HCT116 (cell line): ENCODE measurements at regions not wholly inside any gene's neighbourhood (a gene's known extent, or its start where the extent isn't known, plus 50 kb on each side); places are given as distances from the start of the nearest gene placed in this dataset.

Experiments
- ATAC-seq: fragments of 200-7000 bp; cut with Tn5 transposase; 2 replicates; pipeline ENCODE4 v1.9.1; 2020; ENCODE audit warnings: mild to moderate bottlenecking, moderate library complexity
- BruUV-seq: library from RNA; stranded (reverse); fragments of 400-500 nt; replicated peaks from 2 replicates; lab custom pipeline; 2021; lab: Mats Ljungman, UMichigan
- CTCF ChIA-PET: fragments of 300-600 bp; sonication (Branson Sonifier 250); formaldehyde crosslinking; loops from one replicate; lab custom pipeline; 2021; ENCODE audit warnings: antibody characterized with exemption; lab: Charles Lee
- POLR2A ChIA-PET: fragments of 300-600, 350-600 bp; sonication (Branson Sonifier 250); formaldehyde crosslinking; loops from one replicate; lab custom pipeline; 2021; ENCODE audit warnings: antibody characterized with exemption; lab: Charles Lee
- RAD21 ChIA-PET, 2 experiments: fragments of 300-600 bp; sonication (Branson Sonifier 250); formaldehyde crosslinking; loops; one replicate each; lab custom pipeline; 2023; ENCODE audit warnings: low total read pairs in 2 of 2; ENCODE audit not compliant: uncharacterized antibody in 2 of 2, unreplicated experiment in 2 of 2, low non-redundant PET in 1 of 2; lab: Charles Lee
- DNase-seq: peaks from one replicate; pipeline ENCODE4 v3.0.0-alpha.2; 2010; ENCODE audit warnings: low read depth, low spot score
- H2AFZ ChIP-seq: fragments of 200-600 bp; shearing (Covaris generic), sonication (generic); 2 replicates; pipeline ENCODE4 v1.6.1; 2017; ENCODE audit warnings: low read depth, mixed run types, mixed read lengths, antibody characterized with exemption, low read length; ENCODE audit not compliant: poor library complexity, severe bottlenecking
- H3K27ac ChIP-seq: 2 replicates; pipeline ENCODE4 v1.5.1; 2012; ENCODE audit warnings: low read depth, low read length
- H3K27me3 ChIP-seq: fragments of 200-600 bp; sonication (generic); 2 replicates; pipeline ENCODE4 v1.6.1; 2016; ENCODE audit warnings: mixed run types, low read length, mixed read lengths; ENCODE audit not compliant: insufficient read depth
- H3K36me3 ChIP-seq, 2 experiments: fragments of 200-500 bp in 1 of 2; fragments of 200-600 bp in 1 of 2; sonication (Bioruptor generic) in 1 of 2; sonication (generic) in 1 of 2; 2 replicates each; pipeline versions ENCODE4 v1.5.1 to v1.6.1; 2014 to 2016; ENCODE audit warnings: low read length in 2 of 2, inconsistent platforms in 1 of 2, mixed read lengths in 1 of 2, mixed run types in 1 of 2; ENCODE audit not compliant: insufficient read depth in 2 of 2, control insufficient read depth in 1 of 2
- H3K4me1 ChIP-seq, 2 experiments: fragments of 200-600 bp in 1 of 2; sonication (generic) in 1 of 2; 2 replicates each; pipeline versions ENCODE4 v1.5.1 to v1.6.1; 2012 to 2017; ENCODE audit warnings: low read length in 2 of 2, inconsistent platforms in 1 of 2, mild to moderate bottlenecking in 1 of 2, mixed read lengths in 1 of 2, mixed run types in 1 of 2, moderate library complexity in 1 of 2; ENCODE audit not compliant: insufficient read depth in 2 of 2, control insufficient read depth in 1 of 2
- H3K4me2 ChIP-seq: fragments of 200-600 bp; sonication (generic); 2 replicates; pipeline ENCODE4 v1.6.1; 2017; ENCODE audit warnings: mixed run types, low read length, mixed read lengths
- H3K4me3 ChIP-seq, 2 experiments: fragments of 200-600 bp in 1 of 2; sonication (generic) in 1 of 2; replicated peaks in 1 of 2; 2 replicates each; pipeline ENCODE4 v1.5.1; 2011 to 2016; ENCODE audit warnings: low read length in 2 of 2, control low read depth in 1 of 2, low read depth in 1 of 2, mild to moderate bottlenecking in 1 of 2, mixed read lengths in 1 of 2, mixed run types in 1 of 2
- H3K79me2 ChIP-seq: fragments of 200-600 bp; sonication (generic); 2 replicates; pipeline ENCODE4 v1.6.1; 2017; ENCODE audit warnings: mild to moderate bottlenecking, mixed run types, low read length, moderate library complexity, mixed read lengths; ENCODE audit not compliant: insufficient read depth
- H3K9ac ChIP-seq: fragments of 200-600 bp; sonication (generic); 2 replicates; pipeline ENCODE4 v1.6.1; 2016; ENCODE audit warnings: low read length, mixed read lengths
- H3K9me2 ChIP-seq: fragments of 200-600 bp; sonication (generic), shearing (Covaris generic); 2 replicates; pipeline ENCODE4 v1.6.1; 2017; ENCODE audit warnings: mixed run types, mild to moderate bottlenecking, moderate library complexity; ENCODE audit not compliant: insufficient read depth
- H3K9me3 ChIP-seq, 2 experiments: fragments of 200-500 bp in 1 of 2; fragments of 200-600 bp in 1 of 2; sonication (Bioruptor generic) in 1 of 2; sonication (generic) in 1 of 2; 2 replicates each; pipeline ENCODE4 v1.6.1; 2014 to 2017; ENCODE audit warnings: low read length in 2 of 2, mixed read lengths in 2 of 2, inconsistent platforms in 1 of 2, low read depth in 1 of 2, mild to moderate bottlenecking in 1 of 2, mixed run types in 1 of 2, moderate library complexity in 1 of 2; ENCODE audit not compliant: control insufficient read depth in 1 of 2, insufficient read depth in 1 of 2
- H4K20me1 ChIP-seq: fragments of 200-600 bp; sonication (generic), shearing (Covaris generic); 2 replicates; pipeline ENCODE4 v1.6.1; 2017; ENCODE audit warnings: mixed run types, mild to moderate bottlenecking, moderate library complexity; ENCODE audit not compliant: insufficient read depth
- ATF3 ChIP-seq: IDR thresholded peaks from 2 replicates; pipeline ENCODE4 v1.6.1; 2012
- CBX3 ChIP-seq: IDR thresholded peaks from 2 replicates; pipeline ENCODE4 v1.6.1; 2012; ENCODE audit warnings: low read depth
- ELF1 ChIP-seq: IDR thresholded peaks from 2 replicates; pipeline ENCODE4 v1.6.1; 2012; ENCODE audit warnings: low read depth, borderline replicate concordance
- EZH2phosphoT487 ChIP-seq: fragments of 200-600 bp; IDR thresholded peaks from 2 replicates; pipeline ENCODE4 v1.6.1; 2018; ENCODE audit warnings: antibody characterized with exemption, borderline replicate concordance
- MAX ChIP-seq: IDR thresholded peaks from 2 replicates; pipeline ENCODE4 v1.6.1; 2012
- POLR2AphosphoS5 ChIP-seq: IDR thresholded peaks from 2 replicates; pipeline ENCODE4 v1.6.1; 2011; ENCODE audit warnings: mild to moderate bottlenecking, low read depth, low read length, moderate library complexity
- REST ChIP-seq: IDR thresholded peaks from 2 replicates; pipeline ENCODE4 v1.6.1; 2012; ENCODE audit warnings: low read depth
- SIN3A ChIP-seq: IDR thresholded peaks from 2 replicates; pipeline ENCODE4 v1.6.1; 2012; ENCODE audit warnings: low read depth
- SP1 ChIP-seq: IDR thresholded peaks from 2 replicates; pipeline ENCODE4 v1.6.1; 2012; ENCODE audit warnings: low read depth
- SRF ChIP-seq: IDR thresholded peaks from 2 replicates; pipeline ENCODE4 v1.6.1; 2012; ENCODE audit warnings: low read depth
- YY1 ChIP-seq: IDR thresholded peaks from 2 replicates; pipeline ENCODE4 v1.6.1; 2011; ENCODE audit warnings: low read length, low read depth, moderate library complexity, mild to moderate bottlenecking; ENCODE audit not compliant: insufficient replicate concordance; ENCODE audit errors: extremely low read depth
- ZBTB33 ChIP-seq: IDR thresholded peaks from 2 replicates; pipeline ENCODE4 v1.6.1; 2011; ENCODE audit warnings: mild to moderate bottlenecking, low read length, moderate library complexity; ENCODE audit not compliant: insufficient replicate concordance; ENCODE audit errors: extremely low read depth
- intact Hi-C: fragments of 100-400 bp; cut with micrococcal nuclease; formaldehyde crosslinking; loops from 2 replicates; pipeline ENCODE4 v1.10.0; 2022

GRCh38 chr1:185529673-185530072 is 204.5 kb upstream of the HMCN1 start (continued):
- TF ChIP-seq ZBTB33, result no peak
- TF ChIP-seq ELF1, result no peak
- TF ChIP-seq REST, result no peak
- TF ChIP-seq SRF, result no peak
- no peak for TF ChIP-seq SIN3A
- TF ChIP-seq ATF3, result no peak

GRCh38 chr1:185528084-185528676 is 206.0 kb upstream of the HMCN1 start:
- H3K4me3 ChIP-seq, result no peak overlapping the region
- ChIA-PET RAD21 (no interaction called here), CTCF (interaction anchor here (0.7 kb wide), 1 partner anchor 32 kb away, joined by 3 read pairs; no protein-coding TSS in a partner anchor), POLR2A (no interaction called here)
- H3K4me2 ChIP-seq, result no peak overlapping the region
- no TSS peak for BruUV-seq
- no peaks in the 10 kb centered on the region for H3K27me3 ChIP-seq
- no peaks in the 10 kb centered on the region for H3K9me3 ChIP-seq
- no peak overlapping the region for H3K27ac ChIP-seq
- H3K36me3 ChIP-seq, result no peaks in the 10 kb centered on the region
- H3K9ac ChIP-seq, result no peak overlapping the region
- intact Hi-C loops, result no loop called here
- no peaks in the 10 kb centered on the region for H4K20me1 ChIP-seq
- DNase-seq (no peak), ATAC-seq (no peak)
- TF ChIP-seq MAX (no peak), POLR2AphosphoS5 (no peak), ELF1 (no peak), SP1 (no peak), YY1 (no peak), SRF (no peak), EZH2phosphoT487 (no peak), CBX3 (no peak)
- H3K79me2 ChIP-seq, result no peaks in the 10 kb centered on the region
- no peaks in the 10 kb centered on the region for H3K4me1 ChIP-seq
- no peaks in the 10 kb centered on the region for H3K9me2 ChIP-seq
- H2AFZ ChIP-seq, result no peak overlapping the region
